ENCODE measurements at regions not wholly inside any gene's neighbourhood (a gene's known extent, or its start where the extent isn't known, plus 50 kb on each side); places are given as distances from the start of the nearest gene placed in this dataset.

GRCh38 chr21:16011719-16012118 is 281.9 kb downstream of the USP25 start:
- Mint-ChIP-seq H3K4me3 (no peak overlapping the region), H3K9me3 (no peaks in the 10 kb centered on the region), H3K36me3 (ENCODE audit: low read depth) (no peaks in the 10 kb centered on the region), H3K4me1 (no peaks in the 10 kb centered on the region), H3K27ac (no peak overlapping the region), H3K27me3 (ENCODE audit: insufficient read depth, low read depth, poor library complexity) (no peaks in the 10 kb centered on the region)
- Histone ChIP-seq H3K79me2 (replicated peaks; ENCODE audit: insufficient read depth) (no peaks in the 10 kb centered on the region), H3K27me3 (ENCODE audit: insufficient read depth) (no peaks in the 10 kb centered on the region), H3K9me2 (ENCODE audit: insufficient read depth) (no peaks in the 10 kb centered on the region), H4K20me1 (replicated peaks; ENCODE audit: insufficient read depth) (no peaks in the 10 kb centered on the region), H3K36me3 (ENCODE audit: insufficient read depth) (no peaks in the 10 kb centered on the region), H2AFZ (peak overlapping the region; percentile 8; the same call in 1 of the 2 replicates), H3K4me1 (ENCODE audit: insufficient read depth) (no peaks in the 10 kb centered on the region), H3K4me3 (no peak overlapping the region), H3K27ac (ENCODE audit: low read depth) (no peak overlapping the region), H3K4me2 (no peak overlapping the region), H3F3A (replicated peaks; ENCODE audit: low read depth) (no peaks in the 10 kb centered on the region)
- DNase-seq (ENCODE audit: low spot score) = no peak
- no peak for ATAC-seq
- no peak for TF ChIP-seq ZNF114 (CRISPR knock-in tag; IDR thresholded peaks at IDR 0.05)
- no peak for TF ChIP-seq CTCF (conservative IDR thresholded peaks at IDR 0.05; ENCODE audit: low read depth in 2 of 2)
- TF ChIP-seq, protein P1, sequence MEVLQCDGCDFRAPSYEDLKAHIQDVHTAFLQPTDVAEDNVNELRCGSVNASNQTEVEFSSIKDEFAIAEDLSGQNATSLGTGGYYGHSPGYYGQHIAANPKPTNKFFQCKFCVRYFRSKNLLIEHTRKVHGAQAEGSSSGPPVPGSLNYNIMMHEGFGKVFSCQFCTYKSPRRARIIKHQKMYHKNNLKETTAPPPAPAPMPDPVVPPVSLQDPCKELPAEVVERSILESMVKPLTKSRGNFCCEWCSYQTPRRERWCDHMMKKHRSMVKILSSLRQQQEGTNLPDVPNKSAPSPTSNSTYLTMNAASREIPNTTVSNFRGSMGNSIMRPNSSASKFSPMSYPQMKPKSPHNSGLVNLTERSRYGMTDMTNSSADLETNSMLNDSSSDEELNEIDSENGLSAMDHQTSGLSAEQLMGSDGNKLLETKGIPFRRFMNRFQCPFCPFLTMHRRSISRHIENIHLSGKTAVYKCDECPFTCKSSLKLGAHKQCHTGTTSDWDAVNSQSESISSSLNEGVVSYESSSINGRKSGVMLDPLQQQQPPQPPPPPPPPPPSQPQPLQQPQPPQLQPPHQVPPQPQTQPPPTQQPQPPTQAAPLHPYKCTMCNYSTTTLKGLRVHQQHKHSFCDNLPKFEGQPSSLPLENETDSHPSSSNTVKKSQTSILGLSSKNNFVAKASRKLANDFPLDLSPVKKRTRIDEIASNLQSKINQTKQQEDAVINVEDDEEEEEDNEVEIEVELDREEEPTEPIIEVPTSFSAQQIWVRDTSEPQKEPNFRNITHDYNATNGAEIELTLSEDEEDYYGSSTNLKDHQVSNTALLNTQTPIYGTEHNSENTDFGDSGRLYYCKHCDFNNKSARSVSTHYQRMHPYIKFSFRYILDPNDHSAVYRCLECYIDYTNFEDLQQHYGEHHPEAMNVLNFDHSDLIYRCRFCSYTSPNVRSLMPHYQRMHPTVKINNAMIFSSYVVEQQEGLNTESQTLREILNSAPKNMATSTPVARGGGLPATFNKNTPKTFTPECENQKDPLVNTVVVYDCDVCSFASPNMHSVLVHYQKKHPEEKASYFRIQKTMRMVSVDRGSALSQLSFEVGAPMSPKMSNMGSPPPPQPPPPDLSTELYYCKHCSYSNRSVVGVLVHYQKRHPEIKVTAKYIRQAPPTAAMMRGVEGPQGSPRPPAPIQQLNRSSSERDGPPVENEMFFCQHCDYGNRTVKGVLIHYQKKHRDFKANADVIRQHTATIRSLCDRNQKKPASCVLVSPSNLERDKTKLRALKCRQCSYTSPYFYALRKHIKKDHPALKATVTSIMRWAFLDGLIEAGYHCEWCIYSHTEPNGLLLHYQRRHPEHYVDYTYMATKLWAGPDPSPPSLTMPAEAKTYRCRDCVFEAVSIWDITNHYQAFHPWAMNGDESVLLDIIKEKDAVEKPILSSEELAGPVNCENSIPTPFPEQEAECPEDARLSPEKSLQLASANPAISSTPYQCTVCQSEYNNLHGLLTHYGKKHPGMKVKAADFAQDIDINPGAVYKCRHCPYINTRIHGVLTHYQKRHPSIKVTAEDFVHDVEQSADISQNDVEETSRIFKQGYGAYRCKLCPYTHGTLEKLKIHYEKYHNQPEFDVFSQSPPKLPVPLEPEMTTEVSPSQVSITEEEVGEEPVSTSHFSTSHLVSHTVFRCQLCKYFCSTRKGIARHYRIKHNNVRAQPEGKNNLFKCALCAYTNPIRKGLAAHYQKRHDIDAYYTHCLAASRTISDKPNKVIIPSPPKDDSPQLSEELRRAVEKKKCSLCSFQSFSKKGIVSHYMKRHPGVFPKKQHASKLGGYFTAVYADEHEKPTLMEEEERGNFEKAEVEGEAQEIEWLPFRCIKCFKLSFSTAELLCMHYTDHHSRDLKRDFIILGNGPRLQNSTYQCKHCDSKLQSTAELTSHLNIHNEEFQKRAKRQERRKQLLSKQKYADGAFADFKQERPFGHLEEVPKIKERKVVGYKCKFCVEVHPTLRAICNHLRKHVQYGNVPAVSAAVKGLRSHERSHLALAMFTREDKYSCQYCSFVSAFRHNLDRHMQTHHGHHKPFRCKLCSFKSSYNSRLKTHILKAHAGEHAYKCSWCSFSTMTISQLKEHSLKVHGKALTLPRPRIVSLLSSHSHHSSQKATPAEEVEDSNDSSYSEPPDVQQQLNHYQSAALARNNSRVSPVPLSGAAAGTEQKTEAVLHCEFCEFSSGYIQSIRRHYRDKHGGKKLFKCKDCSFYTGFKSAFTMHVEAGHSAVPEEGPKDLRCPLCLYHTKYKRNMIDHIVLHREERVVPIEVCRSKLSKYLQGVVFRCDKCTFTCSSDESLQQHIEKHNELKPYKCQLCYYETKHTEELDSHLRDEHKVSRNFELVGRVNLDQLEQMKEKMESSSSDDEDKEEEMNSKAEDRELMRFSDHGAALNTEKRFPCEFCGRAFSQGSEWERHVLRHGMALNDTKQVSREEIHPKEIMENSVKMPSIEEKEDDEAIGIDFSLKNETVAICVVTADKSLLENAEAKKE (CRISPR knock-in tag; IDR thresholded peaks at IDR 0.05) = no peak
- no peak for TF ChIP-seq ZNF331 (CRISPR knock-in tag; IDR thresholded peaks at IDR 0.05; ENCODE audit: low read depth)
- TF ChIP-seq STAT1 (IDR thresholded peaks at IDR 0.05; ENCODE audit: unreplicated experiment) = no peak
- no peak for TF ChIP-seq EZH2phosphoT487 (IDR thresholded peaks at IDR 0.05; ENCODE audit: unreplicated experiment)

All from GM23338 (cell line).